ENCODE measurements at regions not wholly inside any gene's neighbourhood (a gene's known extent, or its start where the extent isn't known, plus 50 kb on each side); places are given as distances from the start of the nearest gene placed in this dataset.
"Not testable (repeated sequence)": the region's sequence is repeated elsewhere in the genome, so short reads cannot be mapped to it uniquely, and the experiment has no call there.

GRCh38 chr7:68888971-68889385 lies 709.3 kb upstream of the AUTS2 start:
- DNase-seq = no peak

GRCh38 chr7:68892236-68892635 lies 706.0 kb upstream of the AUTS2 start:
- no peak for DNase-seq

GRCh38 chr7:68893411-68893810 lies 704.9 kb upstream of the AUTS2 start:
- no peak for DNase-seq

GRCh38 chr7:68899156-68899555 lies 699.1 kb upstream of the AUTS2 start:
- not testable (repeated sequence) for DNase-seq

- DNase-seq = no peak
Observed at GRCh38 chr7:68900096-68900495, 698.2 kb upstream of the AUTS2 start.

- no peak for DNase-seq
Observed at GRCh38 chr7:68904630-68905029, 693.6 kb upstream of the AUTS2 start.

- no peak for DNase-seq
Observed at GRCh38 chr7:68911754-68912153, 686.5 kb upstream of the AUTS2 start.

GRCh38 chr7:68914006-68914405 lies 684.3 kb upstream of the AUTS2 start:
- DNase-seq = no peak

GRCh38 chr7:68917041-68917651 lies 681.1 kb upstream of the AUTS2 start:
- DNase-seq = no peak

GRCh38 chr7:68918621-68919020 lies 679.7 kb upstream of the AUTS2 start:
- no peak for DNase-seq

- no peak for DNase-seq
Observed at GRCh38 chr7:68922850-68923249, 675.4 kb upstream of the AUTS2 start.

- no peak for DNase-seq
Observed at GRCh38 chr7:68925241-68925640, 673.0 kb upstream of the AUTS2 start.

- DNase-seq = no peak
Observed at GRCh38 chr7:68929781-68930261, 668.5 kb upstream of the AUTS2 start.

- DNase-seq = no peak
Observed at GRCh38 chr7:68936471-68937035, 661.7 kb upstream of the AUTS2 start.

- no peak for DNase-seq
Observed at GRCh38 chr7:68938151-68938550, 660.1 kb upstream of the AUTS2 start.

- DNase-seq = no peak
Observed at GRCh38 chr7:68943786-68944185, 654.5 kb upstream of the AUTS2 start.

GRCh38 chr7:68955656-68956055 lies 642.6 kb upstream of the AUTS2 start:
- DNase-seq = no peak

GRCh38 chr7:68958571-68958970 lies 639.7 kb upstream of the AUTS2 start:
- DNase-seq = no peak

- DNase-seq = no peak
Observed at GRCh38 chr7:68963552-68963951, 634.7 kb upstream of the AUTS2 start.

- no peak for DNase-seq
Observed at GRCh38 chr7:68964060-68964459, 634.2 kb upstream of the AUTS2 start.

GRCh38 chr7:68965351-68965750 lies 632.9 kb upstream of the AUTS2 start:
- DNase-seq = no peak

- DNase-seq = no peak
Observed at GRCh38 chr7:68967598-68967997, 630.7 kb upstream of the AUTS2 start.

- no peak for DNase-seq
Observed at GRCh38 chr7:68969571-68969970, 628.7 kb upstream of the AUTS2 start.

- no peak for DNase-seq
Observed at GRCh38 chr7:68971634-68972340, 626.5 kb upstream of the AUTS2 start.

Measured in stimulated activated CD4-positive, alpha-beta T cell treated with anti-CD3 and anti-CD28 coated beads, Interleukin-15, amount 100 ng/mL, for 24 hours (primary cell).